OCI-LY7 (cell line): ENCODE measurements at regions not wholly inside any gene's neighbourhood (a gene's known extent, or its start where the extent isn't known, plus 50 kb on each side); places are given as distances from the start of the nearest gene placed in this dataset.

Experiments
- CTCF ChIP-seq: fragments of 200-600 bp; sonication (generic); conservative IDR thresholded peaks from 2 replicates; pipeline ENCODE4 v1.5.1; 2014; ENCODE audit warnings: mild to moderate bottlenecking, antibody characterized with exemption, low read length, moderate library complexity, mixed read lengths
- EZH2phosphoT487 ChIP-seq: fragments of 200-600 bp; sonication (generic); IDR thresholded peaks from 2 replicates; pipeline ENCODE4 v1.6.1; 2018; ENCODE audit warnings: low read depth, borderline replicate concordance, mild to moderate bottlenecking, mixed run types, antibody characterized with exemption, low read length, moderate library complexity, mixed read lengths

GRCh38 chr5:71924325-71924724, 182.9 kb upstream of the MAP1B start:
- TF ChIP-seq CTCF (no peak), EZH2phosphoT487 (no peak)
